GM12891 (cell line): ENCODE measurements at regions not wholly inside any gene's neighbourhood (a gene's known extent, or its start where the extent isn't known, plus 50 kb on each side); places are given as distances from the start of the nearest gene placed in this dataset.

ENCODE experiments used
- POLR2A ChIP-seq: IDR thresholded peaks from 2 replicates; pipeline ENCODE4 v1.6.1; 2011; ENCODE audit warnings: low read depth, low read length, control low read depth
- POLR2AphosphoS5 ChIP-seq: IDR thresholded peaks from 2 replicates; pipeline ENCODE4 v1.6.1; 2011; ENCODE audit warnings: low read depth, low read length, control low read depth
- POU2F2 ChIP-seq: IDR thresholded peaks from 2 replicates; pipeline ENCODE4 v1.6.1; 2011; ENCODE audit warnings: low read depth, mild to moderate bottlenecking, control low read depth, low read length, moderate library complexity
- SPI1 ChIP-seq: IDR thresholded peaks from 2 replicates; pipeline ENCODE4 v1.6.1; 2011; ENCODE audit warnings: low read depth, low read length, control low read depth
- TAF1 ChIP-seq: IDR thresholded peaks from 2 replicates; pipeline ENCODE4 v1.6.1; 2011; ENCODE audit warnings: low read depth, low read length, control low read depth

DNA sequence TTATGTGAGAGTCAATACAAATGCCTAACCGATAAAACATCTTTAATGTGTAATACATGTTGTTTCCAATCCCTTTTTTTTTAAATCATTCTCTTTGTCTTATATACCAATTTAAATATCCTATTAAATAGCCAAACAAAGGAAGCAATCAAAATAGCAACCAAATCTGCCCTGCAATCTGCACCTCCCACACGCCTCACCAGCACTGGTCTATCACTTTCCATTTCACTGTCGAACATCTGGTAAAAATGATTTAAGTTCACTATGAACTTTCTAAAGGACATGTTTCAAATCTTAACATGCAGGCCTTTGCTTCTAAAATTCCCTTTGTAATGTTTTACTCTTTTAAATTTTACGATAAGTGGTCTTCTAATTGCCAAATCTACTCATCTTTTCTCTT, 1305.5 kb upstream of the TENM4 start:
- TF ChIP-seq POLR2AphosphoS5, result no peak
- no peak for TF ChIP-seq POLR2A
- no peak for TF ChIP-seq TAF1
- TF ChIP-seq SPI1, result no peak
- no peak for TF ChIP-seq POU2F2
